ENCODE measurements at regions not wholly inside any gene's neighbourhood (a gene's known extent, or its start where the extent isn't known, plus 50 kb on each side); places are given as distances from the start of the nearest gene placed in this dataset.

DNA sequence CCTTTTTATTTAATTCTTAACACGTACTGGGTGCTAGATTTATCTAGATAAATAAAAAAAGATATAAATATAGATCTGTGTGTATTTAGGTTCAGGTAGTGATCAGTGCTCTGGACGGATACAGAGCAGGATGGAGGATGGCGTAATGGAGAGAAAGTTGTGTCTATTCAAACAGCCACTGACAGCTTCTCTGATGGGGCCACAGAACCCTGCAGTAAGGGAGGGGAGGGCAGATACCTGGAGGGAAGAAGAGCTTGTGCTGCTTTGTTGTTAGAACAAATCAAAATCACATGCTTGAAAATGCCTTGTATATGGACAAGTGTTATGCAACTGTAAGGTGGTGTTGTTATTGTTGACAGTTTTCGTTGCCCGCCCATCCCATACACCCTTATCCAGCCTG lies 170.2 kb downstream of the UTP18 start:
- no peak overlapping the region for H3K27ac ChIP-seq
- no peaks in the 10 kb centered on the region for H3K36me3 ChIP-seq
- H3K27me3 ChIP-seq: no peaks in the 10 kb centered on the region
- intact Hi-C loops (cut with DNase I; ENCODE audit: low total_unique reads): no loop called here
- WGBS, 5 donors: 80 to 89% (median 87%) methylated on average over 5 of the region's 5 CpGs
- no peak for DNase-seq
- no peaks in the 10 kb centered on the region for H3K9me3 ChIP-seq
- no peak overlapping the region for H3K4me3 ChIP-seq
- peaks cover 0 to 5% (median 0%) of the 10 kb centered on the region in 4 donors for H3K4me1 ChIP-seq
- TF ChIP-seq, protein P1, sequence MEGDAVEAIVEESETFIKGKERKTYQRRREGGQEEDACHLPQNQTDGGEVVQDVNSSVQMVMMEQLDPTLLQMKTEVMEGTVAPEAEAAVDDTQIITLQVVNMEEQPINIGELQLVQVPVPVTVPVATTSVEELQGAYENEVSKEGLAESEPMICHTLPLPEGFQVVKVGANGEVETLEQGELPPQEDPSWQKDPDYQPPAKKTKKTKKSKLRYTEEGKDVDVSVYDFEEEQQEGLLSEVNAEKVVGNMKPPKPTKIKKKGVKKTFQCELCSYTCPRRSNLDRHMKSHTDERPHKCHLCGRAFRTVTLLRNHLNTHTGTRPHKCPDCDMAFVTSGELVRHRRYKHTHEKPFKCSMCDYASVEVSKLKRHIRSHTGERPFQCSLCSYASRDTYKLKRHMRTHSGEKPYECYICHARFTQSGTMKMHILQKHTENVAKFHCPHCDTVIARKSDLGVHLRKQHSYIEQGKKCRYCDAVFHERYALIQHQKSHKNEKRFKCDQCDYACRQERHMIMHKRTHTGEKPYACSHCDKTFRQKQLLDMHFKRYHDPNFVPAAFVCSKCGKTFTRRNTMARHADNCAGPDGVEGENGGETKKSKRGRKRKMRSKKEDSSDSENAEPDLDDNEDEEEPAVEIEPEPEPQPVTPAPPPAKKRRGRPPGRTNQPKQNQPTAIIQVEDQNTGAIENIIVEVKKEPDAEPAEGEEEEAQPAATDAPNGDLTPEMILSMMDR (IDR thresholded peaks at IDR 0.05): no peak
- TF ChIP-seq POLR2A (IDR thresholded peaks at IDR 0.05) (no peak), POLR2AphosphoS5 (IDR thresholded peaks at IDR 0.05) (no peak), EP300 (IDR thresholded peaks at IDR 0.05) (no peak)

DNA sequence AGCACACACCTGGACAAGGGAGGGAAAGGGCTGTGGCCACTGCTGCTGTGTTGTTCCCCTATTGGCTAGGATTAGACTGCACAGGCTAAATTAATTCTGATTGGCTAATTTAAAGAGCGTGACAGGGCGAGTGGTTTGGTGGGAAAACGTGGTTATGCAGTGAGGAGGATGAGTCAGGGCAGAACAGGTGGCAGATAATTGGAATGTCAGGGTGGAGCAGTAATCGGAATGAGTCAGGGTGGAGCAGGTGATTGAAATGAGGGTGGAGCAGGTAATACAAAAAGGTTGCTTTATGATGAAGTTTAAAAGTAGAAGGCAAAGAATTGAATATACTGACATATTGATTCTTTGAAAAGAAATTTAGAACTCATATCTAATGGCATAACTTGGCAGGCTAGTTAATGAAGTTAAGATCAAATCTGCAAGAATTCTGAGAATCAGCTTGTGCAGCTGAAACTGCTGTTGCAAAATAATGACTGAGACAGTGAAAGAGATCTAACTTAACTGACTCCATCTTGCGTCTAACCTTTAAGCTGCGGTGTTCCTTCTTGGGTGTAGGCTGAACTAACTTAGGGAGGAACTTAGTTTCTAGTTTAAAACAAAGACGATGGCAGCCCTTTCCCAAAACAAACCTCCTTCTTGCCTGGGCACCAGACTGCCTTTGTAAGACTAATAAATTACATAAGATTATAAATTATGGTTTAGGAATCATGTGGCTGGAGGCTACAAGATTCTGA lies 174.3 kb downstream of the UTP18 start:
- intact Hi-C loops (cut with DNase I; ENCODE audit: low total_unique reads): no loop called here
- Histone ChIP-seq H3K4me3 (no peak overlapping the region), H3K27me3 (peaks cover 0 to 4% (median 0%) of the 10 kb centered on the region in 3 donors), H3K4me1 (no peaks in the 10 kb centered on the region), H3K36me3 (no peaks in the 10 kb centered on the region), H3K9me3 (no peaks in the 10 kb centered on the region), H3K27ac (no peak overlapping the region)
- 70 to 73% (median 72%) methylated on average over 7 of the region's 7 CpGs for WGBS, 5 donors
- no peak for TF ChIP-seq POLR2AphosphoS5 (IDR thresholded peaks at IDR 0.05)
- TF ChIP-seq POLR2A (IDR thresholded peaks at IDR 0.05): no peak
- TF ChIP-seq, protein P1 (IDR thresholded peaks at IDR 0.05): no peak
- no peak for TF ChIP-seq EP300 (IDR thresholded peaks at IDR 0.05)
- no peak for DNase-seq

DNA sequence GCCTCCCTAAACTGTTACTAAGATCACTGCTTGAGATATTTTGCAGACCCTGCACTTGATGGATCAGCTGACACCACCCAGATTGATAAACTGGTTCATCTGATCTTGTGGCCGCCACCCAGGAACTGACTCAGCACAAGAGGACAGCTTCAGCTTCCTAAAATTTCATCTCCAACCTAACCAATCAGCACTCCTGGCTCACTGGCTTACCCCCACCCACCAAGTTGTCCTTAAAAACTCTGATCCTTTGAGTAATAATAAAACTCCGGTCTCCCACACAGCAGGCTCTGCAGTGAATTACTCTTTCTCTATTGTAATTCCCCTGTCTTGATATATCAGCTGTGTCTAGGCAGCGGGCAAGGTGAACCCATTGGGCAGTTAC lies 174.8 kb downstream of the UTP18 start:
- 50 to 67% (median 64%) methylated on average over 3 of the region's 3 CpGs for WGBS, 5 donors
- H3K4me3 ChIP-seq: no peak overlapping the region
- DNase-seq: no peak
- no peaks in the 10 kb centered on the region for H3K9me3 ChIP-seq
- intact Hi-C loops (cut with DNase I; ENCODE audit: low total_unique reads): no loop called here
- H3K27ac ChIP-seq: no peak overlapping the region
- TF ChIP-seq EP300 (IDR thresholded peaks at IDR 0.05) (no peak), POLR2A (IDR thresholded peaks at IDR 0.05) (no peak), POLR2AphosphoS5 (IDR thresholded peaks at IDR 0.05) (no peak)
- TF ChIP-seq, protein P1 (IDR thresholded peaks at IDR 0.05): no peak
- H3K27me3 ChIP-seq: peaks cover 0 to 4% (median 0%) of the 10 kb centered on the region in 3 donors
- H3K4me1 ChIP-seq: no peaks in the 10 kb centered on the region
- no peaks in the 10 kb centered on the region for H3K36me3 ChIP-seq

DNA sequence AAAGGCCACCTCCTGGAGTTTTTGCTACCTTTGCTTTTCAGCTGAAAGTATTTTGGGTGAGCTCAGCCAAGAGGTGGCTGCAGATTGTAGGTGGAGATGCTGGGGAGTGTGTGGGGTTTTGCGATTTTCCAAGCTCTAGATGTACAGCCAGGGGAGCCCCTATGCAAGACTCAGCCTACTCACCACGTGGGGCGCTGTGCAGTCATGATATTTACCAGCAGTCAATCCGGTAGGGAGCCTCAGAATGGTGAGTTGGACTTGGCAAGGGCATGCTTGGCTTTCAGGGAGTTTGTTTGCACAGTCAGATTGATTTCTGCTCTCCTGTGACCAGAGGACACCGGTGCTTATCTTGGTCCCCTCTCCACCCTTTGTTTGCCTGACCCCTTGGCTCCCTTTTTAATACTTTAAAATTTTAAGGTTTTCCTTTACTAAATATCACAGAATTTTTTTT lies 175.3 kb downstream of the UTP18 start:
- Histone ChIP-seq H3K4me1 (no peaks in the 10 kb centered on the region), H3K27me3 (peaks cover 0 to 4% (median 0%) of the 10 kb centered on the region in 3 donors), H3K36me3 (no peaks in the 10 kb centered on the region), H3K9me3 (no peaks in the 10 kb centered on the region), H3K4me3 (no peak overlapping the region), H3K27ac (no peak overlapping the region)
- peak; percentile 80 to 82 for DNase-seq
- intact Hi-C loops (cut with DNase I; ENCODE audit: low total_unique reads): no loop called here
- 8 to 13% (median 9%) methylated on average over 5 of the region's 5 CpGs for WGBS, 5 donors
- TF ChIP-seq EP300 (IDR thresholded peaks at IDR 0.05) (no peak), POLR2A (IDR thresholded peaks at IDR 0.05) (no peak), POLR2AphosphoS5 (IDR thresholded peaks at IDR 0.05) (peak in 1 of 3 donors; percentile 43)
- TF ChIP-seq, protein P1 (IDR thresholded peaks at IDR 0.05): peak in 5 of 7 experiments; percentile 12 to 34 (median 32)
